Common myeloid progenitor, CD34-positive (primary cell): ENCODE measurements at regions not wholly inside any gene's neighbourhood (a gene's known extent, or its start where the extent isn't known, plus 50 kb on each side); places are given as distances from the start of the nearest gene placed in this dataset.
A peak's percentile ranks its signal among the peaks of the same experiment; 100 is the strongest.

Experiments
- CTCF ChIA-PET: fragments of 350-600 bp; sonication (Branson Sonifier 250); formaldehyde crosslinking; loops from one replicate; lab custom pipeline; 2021; ENCODE audit warnings: antibody characterized with exemption; lab: Charles Lee
- POLR2A ChIA-PET: fragments of 350-600 bp; sonication (Branson Sonifier 250); formaldehyde crosslinking; loops from one replicate; lab custom pipeline; 2021; ENCODE audit warnings: antibody characterized with exemption; lab: Charles Lee
- DNase-seq, 3 donors: peaks; one replicate each; pipeline versions ENCODE4 v3.0.0 to v3.0.0-alpha.2; 2013
- H3K27ac ChIP-seq, 2 experiments: 1 replicate in 1 of 2; 2 replicates in 1 of 2; pipeline ENCODE4 v1.7.0; 2013; ENCODE audit warnings: inconsistent platforms in 2 of 2, low read length in 2 of 2, mild to moderate bottlenecking in 2 of 2, low read depth in 1 of 2, moderate library complexity in 1 of 2; ENCODE audit not compliant: severe bottlenecking in 2 of 2, insufficient read depth in 1 of 2, poor library complexity in 1 of 2
- H3K27me3 ChIP-seq, 5 experiments: replicated peaks in 2 of 5; 1 replicate in 3 of 5; 2 replicates in 2 of 5; pipeline versions ENCODE4 v1.6.1 to v1.7.0; 2013; ENCODE audit warnings: low read length in 4 of 5, mild to moderate bottlenecking in 2 of 5, moderate library complexity in 2 of 5, inconsistent platforms in 1 of 5; ENCODE audit not compliant: insufficient read depth in 5 of 5, control insufficient read depth in 4 of 5
- H3K36me3 ChIP-seq, 4 experiments: 1 replicate in 2 of 4; 2 replicates in 2 of 4; pipeline versions ENCODE4 v1.6.1 to v1.7.0; 2013; ENCODE audit warnings: low read length in 3 of 4, control low read depth in 1 of 4, mild to moderate bottlenecking in 1 of 4; ENCODE audit not compliant: control insufficient read depth in 4 of 4, insufficient read depth in 4 of 4
- H3K4me1 ChIP-seq, 4 experiments: 1 replicate in 3 of 4; 2 replicates in 1 of 4; pipeline versions ENCODE4 v1.6.1 to v1.7.1; 2013; ENCODE audit warnings: low read length in 3 of 4, mild to moderate bottlenecking in 3 of 4, control low read depth in 1 of 4, inconsistent platforms in 1 of 4, moderate library complexity in 1 of 4; ENCODE audit not compliant: control insufficient read depth in 4 of 4, insufficient read depth in 4 of 4; ENCODE audit errors: control extremely low read depth in 1 of 4
- H3K4me3 ChIP-seq, 7 experiments: 1 replicate in 4 of 7; 2 replicates in 3 of 7; pipeline versions ENCODE4 v1.5.1 to v1.7.0; 2013; ENCODE audit warnings: mild to moderate bottlenecking in 7 of 7, low read length in 6 of 7, moderate library complexity in 6 of 7, inconsistent platforms in 2 of 7, low read depth in 2 of 7, control low read depth in 1 of 7; ENCODE audit not compliant: insufficient read depth in 4 of 7, control insufficient read depth in 1 of 7; ENCODE audit errors: extremely low read depth in 1 of 7
- H3K9me3 ChIP-seq, 5 experiments: 1 replicate in 4 of 5; 2 replicates in 1 of 5; pipeline versions ENCODE4 v1.6.1 to v1.7.1; 2013; ENCODE audit warnings: low read length in 4 of 5, mild to moderate bottlenecking in 2 of 5, inconsistent platforms in 1 of 5, low read depth in 1 of 5, moderate library complexity in 1 of 5; ENCODE audit not compliant: control insufficient read depth in 4 of 5, insufficient read depth in 2 of 5; ENCODE audit errors: control extremely low read depth in 1 of 5
- WGBS: methylation state at CpG from one replicate; pipeline ENCODE4 v1.1.5; 2013; ENCODE audit not compliant: insufficient coverage; 5-methylcytosine and 5-hydroxymethylcytosine counted together

DNA sequence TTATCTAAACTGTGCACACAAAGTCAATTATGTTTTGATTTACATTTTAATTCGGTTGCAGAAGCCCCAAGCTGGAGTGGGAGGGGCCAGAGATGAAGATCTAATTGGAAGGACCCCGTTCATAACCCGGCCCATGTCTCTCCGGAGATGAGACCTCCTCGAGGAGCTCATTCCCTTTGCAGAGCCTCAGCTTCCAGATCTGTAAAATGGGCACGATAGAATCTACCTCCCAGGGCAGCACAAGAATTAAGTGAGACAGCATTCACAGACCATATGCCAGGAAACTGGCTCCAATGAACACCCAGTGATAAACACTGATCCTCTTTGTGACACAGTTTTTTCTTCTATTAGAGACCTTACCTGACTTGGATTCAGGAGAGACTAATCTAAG lies 446.5 kb upstream of the CDH5 start:
- no peaks in the 10 kb centered on the region for H3K4me1 ChIP-seq
- CTCF ChIA-PET: no interaction called here
- peaks cover 0 to 23% (median 5%) of the 10 kb centered on the region in 5 experiments for H3K27me3 ChIP-seq
- no peak for DNase-seq
- H3K27ac ChIP-seq: no peak overlapping the region
- H3K4me3 ChIP-seq: no peak overlapping the region
- 96% methylated on average over 3 of the region's 6 CpGs for WGBS
- POLR2A ChIA-PET: no interaction called here
- H3K9me3 ChIP-seq: no peaks in the 10 kb centered on the region
- H3K36me3 ChIP-seq: no peaks in the 10 kb centered on the region

DNA sequence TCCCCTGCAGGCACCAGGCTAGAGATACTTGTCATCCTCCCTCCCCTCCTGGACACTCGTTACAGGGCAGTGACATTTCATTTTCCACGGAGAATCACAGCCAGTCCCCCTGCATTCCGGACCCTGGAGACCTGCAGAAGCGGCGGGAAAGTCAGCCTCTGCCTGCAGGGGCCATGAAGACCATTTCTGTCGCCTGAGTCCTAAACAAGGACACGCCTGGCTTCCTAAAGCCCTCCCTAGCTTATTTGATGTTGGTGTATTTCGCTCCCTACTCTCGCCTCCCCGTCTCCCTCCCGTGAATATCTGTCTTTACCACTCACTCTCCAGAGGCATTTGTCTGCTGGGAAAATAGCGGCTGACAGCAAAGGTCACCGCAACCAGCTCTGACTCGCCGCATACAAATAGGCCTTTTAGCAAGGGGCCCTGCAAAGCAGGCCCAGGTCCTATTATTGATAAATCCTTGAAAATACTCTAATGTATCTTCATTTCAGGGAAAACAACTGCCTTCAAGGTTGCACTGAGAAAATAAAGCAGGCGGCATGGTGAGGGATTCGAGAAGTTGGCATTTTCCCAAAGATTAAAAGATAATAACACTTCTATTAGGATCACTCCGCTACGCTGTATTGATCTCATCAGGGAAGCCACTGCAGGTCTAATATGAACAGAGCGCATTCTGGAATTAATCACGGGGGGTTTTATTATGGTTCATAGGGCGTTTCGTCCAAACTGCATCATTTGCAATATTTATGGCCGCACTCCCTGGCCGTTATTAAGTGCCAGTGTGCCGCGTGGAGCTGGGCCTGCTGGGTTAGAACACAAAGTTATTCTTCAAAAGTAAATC lies 447.1 kb upstream of the CDH5 start:
- CTCF ChIA-PET: no interaction called here
- H3K36me3 ChIP-seq: no peaks in the 10 kb centered on the region
- no peak overlapping the region for H3K27ac ChIP-seq
- peaks cover 0 to 23% (median 5%) of the 10 kb centered on the region in 5 experiments for H3K27me3 ChIP-seq
- 75% methylated on average over 27 of the region's 27 CpGs for WGBS
- DNase-seq: no peak
- H3K4me1 ChIP-seq: no peaks in the 10 kb centered on the region
- no peak overlapping the region for H3K4me3 ChIP-seq
- POLR2A ChIA-PET: no interaction called here
- no peaks in the 10 kb centered on the region for H3K9me3 ChIP-seq

DNA sequence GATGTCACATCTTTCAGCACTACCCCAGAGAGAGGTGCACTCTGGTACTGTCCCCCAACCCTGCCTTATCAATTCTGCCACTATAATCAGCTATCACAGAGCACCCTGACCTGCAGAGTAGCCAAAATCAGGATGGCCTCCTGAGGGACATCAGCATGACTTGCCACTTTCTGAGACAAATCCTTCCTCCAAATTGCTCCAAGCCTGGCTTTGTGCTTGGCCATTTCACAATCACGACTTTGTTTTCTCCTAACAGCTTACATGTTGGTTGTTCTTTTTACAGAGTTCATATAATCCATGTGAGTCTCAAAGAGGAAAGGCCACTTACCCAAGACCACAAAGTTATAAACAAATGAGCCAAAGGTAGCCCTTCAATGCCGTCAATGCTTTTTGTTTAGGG lies 449.0 kb upstream of the CDH5 start:
- Histone ChIP-seq H3K27me3 (peaks cover 0 to 22% (median 5%) of the 10 kb centered on the region in 5 experiments), H3K4me1 (no peaks in the 10 kb centered on the region), H3K4me3 (no peak overlapping the region), H3K27ac (no peak overlapping the region), H3K9me3 (peaks cover 0 to 1% (median 0%) of the 10 kb centered on the region in 5 experiments), H3K36me3 (no peaks in the 10 kb centered on the region)
- DNase-seq: no peak
- POLR2A ChIA-PET: no interaction called here
- WGBS: 63% methylated on average over 2 of the region's 2 CpGs
- CTCF ChIA-PET: no interaction called here

DNA sequence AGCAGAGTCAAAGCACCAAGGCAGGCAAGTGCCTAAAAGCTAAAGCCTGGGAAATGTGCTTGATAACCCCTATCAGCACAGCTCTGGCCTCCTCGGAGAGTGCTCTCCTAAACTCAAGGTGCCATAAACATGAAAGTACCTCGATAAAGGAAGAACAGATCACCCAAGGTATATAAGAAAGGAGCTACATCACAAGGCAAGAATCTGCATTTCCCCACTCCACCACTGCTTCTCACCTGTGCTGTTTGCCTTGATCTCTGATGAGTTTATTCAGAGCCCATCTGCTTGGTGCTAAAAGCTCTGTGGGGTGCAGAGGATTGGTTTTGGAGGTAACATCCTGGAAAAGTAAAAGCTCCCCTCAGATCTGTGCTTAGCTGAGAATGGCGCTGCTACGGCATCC lies 449.5 kb upstream of the CDH5 start:
- DNase-seq: no peak
- Histone ChIP-seq H3K9me3 (peaks cover 0 to 1% (median 0%) of the 10 kb centered on the region in 5 experiments), H3K27ac (no peak overlapping the region), H3K4me1 (no peaks in the 10 kb centered on the region), H3K36me3 (no peaks in the 10 kb centered on the region), H3K27me3 (peaks cover 0 to 20% (median 5%) of the 10 kb centered on the region in 5 experiments), H3K4me3 (no peak overlapping the region)
- ChIA-PET POLR2A (no interaction called here), CTCF (no interaction called here)
- 63% methylated on average over 3 of the region's 4 CpGs for WGBS

DNA sequence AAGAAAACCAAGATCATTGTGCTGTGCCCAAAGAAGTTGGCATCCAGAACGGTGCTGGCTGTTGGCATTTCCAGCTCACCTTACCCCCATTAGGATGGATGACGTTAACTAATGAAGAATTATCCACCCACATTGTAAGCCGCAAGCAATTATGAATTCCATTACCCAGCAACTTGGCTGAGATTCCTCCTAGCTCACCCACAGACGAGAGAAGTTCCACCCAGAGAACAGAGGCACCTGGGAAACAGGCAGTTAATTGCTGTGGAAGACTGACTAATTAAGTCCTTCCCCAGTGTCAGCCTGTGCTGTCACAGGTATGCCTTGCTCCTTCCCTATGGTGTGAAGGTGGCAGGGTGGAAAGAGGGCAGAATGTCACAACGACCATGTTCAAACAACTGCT lies 456.2 kb upstream of the CDH5 start:
- Histone ChIP-seq H3K9me3 (peaks cover 0 to 1% (median 0%) of the 10 kb centered on the region in 5 experiments), H3K36me3 (no peaks in the 10 kb centered on the region), H3K27ac (no peak overlapping the region), H3K4me3 (no peak overlapping the region), H3K27me3 (peaks cover 0 to 3% (median 0%) of the 10 kb centered on the region in 5 experiments), H3K4me1 (no peaks in the 10 kb centered on the region)
- ChIA-PET CTCF (no interaction called here), POLR2A (no interaction called here)
- 92% methylated on average over 4 of the region's 5 CpGs for WGBS
- DNase-seq: no peak

DNA sequence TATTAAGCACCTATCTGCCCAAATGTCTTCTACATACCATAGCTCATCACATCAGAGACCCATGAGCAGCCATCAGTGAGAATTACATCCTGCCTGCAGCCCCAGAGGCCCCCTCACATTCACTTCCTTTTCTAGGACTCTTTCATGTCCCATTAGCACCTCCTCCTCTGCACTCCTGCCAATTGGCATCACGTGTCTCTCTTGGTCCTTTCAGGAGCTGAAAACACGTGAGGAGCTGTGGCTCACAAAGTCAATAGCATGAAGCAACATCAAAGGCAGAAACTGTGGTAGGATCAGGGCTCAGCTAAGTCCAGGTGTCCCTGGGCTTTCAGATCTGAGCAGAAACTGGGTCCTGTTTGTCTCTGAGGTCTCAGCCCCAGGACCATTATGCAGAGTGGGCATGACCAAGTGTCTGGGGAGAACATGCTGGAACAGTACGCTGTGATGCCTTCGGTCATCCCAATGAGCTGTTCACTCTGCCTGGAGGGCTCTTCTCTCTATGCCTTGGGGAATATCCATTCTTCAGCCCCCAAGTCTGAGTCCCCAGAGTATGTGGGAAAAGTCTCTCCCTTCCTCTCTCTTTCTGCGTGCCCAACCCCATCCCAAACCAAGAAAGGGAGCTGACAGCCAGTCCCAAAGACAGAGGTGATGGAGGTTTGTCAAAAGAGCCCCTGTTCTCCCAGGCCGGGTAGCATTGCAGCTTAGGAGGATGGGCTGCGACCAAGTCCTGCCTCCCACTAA lies 457.0 kb upstream of the CDH5 start:
- 54% methylated on average over 6 of the region's 7 CpGs for WGBS

DNA sequence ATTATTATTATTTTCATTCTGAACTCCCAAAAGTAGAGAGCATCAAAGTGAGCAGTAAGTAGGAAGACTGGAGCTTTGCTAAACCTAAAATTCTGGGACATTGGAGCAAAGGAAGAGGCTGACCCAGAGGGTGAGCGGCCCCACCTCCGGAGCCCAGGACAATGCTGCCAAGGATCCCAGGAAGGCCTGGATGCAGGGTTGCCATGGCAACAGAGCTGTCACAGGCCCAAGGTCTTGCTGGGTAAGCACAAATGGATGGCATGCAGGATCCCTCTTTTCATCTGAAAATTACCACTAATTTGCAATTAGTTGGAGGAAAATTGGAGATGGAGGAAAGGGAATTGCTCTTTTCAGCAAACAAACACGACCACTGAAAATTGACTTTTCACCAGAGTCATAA lies 457.9 kb upstream of the CDH5 start:
- ChIA-PET POLR2A (no interaction called here), CTCF (no interaction called here)
- DNase-seq: no peak
- Histone ChIP-seq H3K4me1 (no peaks in the 10 kb centered on the region), H3K4me3 (no peak overlapping the region), H3K27ac (no peak overlapping the region), H3K9me3 (peaks cover 0 to 1% (median 0%) of the 10 kb centered on the region in 5 experiments), H3K36me3 (no peaks in the 10 kb centered on the region), H3K27me3 (peaks cover 0 to 3% (median 2%) of the 10 kb centered on the region in 5 experiments)
- 79% methylated on average over 3 of the region's 3 CpGs for WGBS

More for the DNA sequence above, 457.0 kb upstream of the CDH5 start:
- Histone ChIP-seq H3K27ac (no peak overlapping the region), H3K4me3 (no peak overlapping the region), H3K36me3 (no peaks in the 10 kb centered on the region), H3K9me3 (peaks cover 0 to 1% (median 0%) of the 10 kb centered on the region in 5 experiments), H3K27me3 (peaks cover 0 to 3% (median 2%) of the 10 kb centered on the region in 5 experiments), H3K4me1 (no peaks in the 10 kb centered on the region)
- CTCF ChIA-PET: no interaction called here
- POLR2A ChIA-PET: no interaction called here
- peak in 2 of 3 donors; percentile 0 to 1 for DNase-seq
